HepG2 (cell line): ENCODE measurements at regions not wholly inside any gene's neighbourhood (a gene's known extent, or its start where the extent isn't known, plus 50 kb on each side); places are given as distances from the start of the nearest gene placed in this dataset.

Experiments
- ATAC-seq: fragments of 200-7000 bp; cut with Tn5 transposase; 3 replicates; pipeline ENCODE4 v1.9.1; 2020; ENCODE audit warnings: mild to moderate bottlenecking, moderate library complexity
- BruUV-seq: library from RNA; stranded (reverse); fragments of 400-500 nt; replicated peaks from 2 replicates; lab custom pipeline; 2021; lab: Mats Ljungman, UMichigan
- CTCF ChIA-PET: fragments of 300-600 bp; formaldehyde crosslinking; extraction: SDS; loops from one replicate; lab custom pipeline; 2021; ENCODE audit warnings: low total read pairs, inconsistent platforms, low intra/inter-chr PET ratio; lab: Yijun Ruan, JAX
- POLR2A ChIA-PET: fragments of 350-600 bp; sonication (Branson Sonifier 250); formaldehyde crosslinking; loops from one replicate; lab custom pipeline; 2020; ENCODE audit warnings: antibody characterized with exemption, inconsistent platforms; lab: Yijun Ruan, JAX
- DNase-seq: peaks from one replicate; pipeline ENCODE4 v3.0.0-alpha.2; 2015; ENCODE audit warnings: low spot score
- FAIRE-seq: peaks from 3 replicates; lab custom pipeline; 2011; peaks lifted over from hg19 to GRCh38; lab: Jason Lieb, UNC
- H2AFZ ChIP-seq: one replicate; pipeline ENCODE4 v1.6.1; 2011; ENCODE audit warnings: low read length, inconsistent platforms
- H3K27ac ChIP-seq: fragments of 300-600 bp; 3 replicates; pipeline ENCODE4 v1.8.0; 2011; ENCODE audit warnings: mixed run types, mild to moderate bottlenecking, mixed read lengths, low read length, inconsistent platforms; ENCODE audit not compliant: insufficient read depth; ENCODE audit errors: extremely low read length
- H3K27me3 ChIP-seq, 2 experiments: fragments of 200-600 bp in 1 of 2; 2 replicates in 1 of 2; 3 replicates in 1 of 2; pipeline versions ENCODE4 v1.6.0 to v1.8.0; 2011; ENCODE audit warnings: low read length in 2 of 2, mild to moderate bottlenecking in 2 of 2, moderate library complexity in 2 of 2, inconsistent platforms in 1 of 2; ENCODE audit not compliant: insufficient read depth in 2 of 2, control insufficient read depth in 1 of 2
- H3K36me3 ChIP-seq, 2 experiments: fragments of 200-600 bp in 1 of 2; replicated peaks in 1 of 2; 2 replicates in 1 of 2; 3 replicates in 1 of 2; pipeline versions ENCODE4 v1.5.1 to v1.8.0; 2011; ENCODE audit warnings: low read length in 2 of 2, inconsistent platforms in 1 of 2; ENCODE audit not compliant: insufficient read depth in 2 of 2, control insufficient read depth in 1 of 2
- H3K4me1 ChIP-seq: 2 replicates; pipeline ENCODE4 v1.5.1; 2012; ENCODE audit warnings: low read length, inconsistent platforms; ENCODE audit not compliant: insufficient read depth
- H3K4me2 ChIP-seq: 2 replicates; pipeline ENCODE4 v1.6.0; 2011; ENCODE audit warnings: low read depth, low read length, inconsistent platforms
- H3K4me3 ChIP-seq, 3 experiments: fragments of 200-600 bp in 1 of 3; sonication (generic), shearing (Covaris generic) in 1 of 3; replicated peaks in 1 of 3; 2 replicates each; pipeline ENCODE4 v1.5.1; 2011 to 2016; ENCODE audit warnings: low read length in 3 of 3, inconsistent platforms in 2 of 3, low read depth in 2 of 3, mild to moderate bottlenecking in 2 of 3, control low read depth in 1 of 3, mixed read lengths in 1 of 3; ENCODE audit not compliant: insufficient read depth in 1 of 3
- H3K79me2 ChIP-seq: one replicate; pipeline ENCODE4 v1.6.1; 2011; ENCODE audit warnings: low read length, inconsistent platforms; ENCODE audit not compliant: insufficient read depth
- H3K9ac ChIP-seq: 2 replicates; pipeline ENCODE4 v1.6.0; 2011; ENCODE audit warnings: mild to moderate bottlenecking, low read depth, low read length, inconsistent platforms; ENCODE audit not compliant: insufficient read depth
- H3K9me3 ChIP-seq: 2 replicates; pipeline ENCODE4 v1.5.1; 2012; ENCODE audit warnings: mild to moderate bottlenecking, low read length
- H4K20me1 ChIP-seq: 2 replicates; pipeline ENCODE4 v1.6.0; 2011; ENCODE audit warnings: inconsistent platforms, mild to moderate bottlenecking, low read length, moderate library complexity; ENCODE audit not compliant: insufficient read depth
- ATF7 ChIP-seq, 2 experiments: fragments of 450-650 bp in 1 of 2; sonication (generic) in 1 of 2; formaldehyde crosslinking in 1 of 2; IDR thresholded peaks; 2 replicates each; pipeline versions ENCODE4 v1.4.0 to v1.6.1; 2016 to 2020; ENCODE audit warnings: antibody characterized with exemption in 1 of 2, mild to moderate bottlenecking in 1 of 2, missing genetic modification reagents in 1 of 2
- BRD4 ChIP-seq: sonication (generic); formaldehyde crosslinking; IDR thresholded peaks from 2 replicates; pipeline ENCODE4 v1.4.0; 2020; ENCODE audit warnings: missing genetic modification reagents
- HOMEZ ChIP-seq: IDR thresholded peaks from 2 replicates; pipeline ENCODE4 v1.6.1; 2016; ENCODE audit warnings: low read depth
- ISX ChIP-seq: sonication (generic); formaldehyde crosslinking; conservative IDR thresholded peaks from 2 replicates; pipeline ENCODE4 v1.5.0; 2020; ENCODE audit warnings: missing genetic modification reagents
- KLF12 ChIP-seq: sonication (generic); formaldehyde crosslinking; IDR thresholded peaks from 2 replicates; pipeline ENCODE4 v1.4.0; 2020; ENCODE audit warnings: missing genetic modification reagents, borderline replicate concordance
- MED1 ChIP-seq: sonication (generic); formaldehyde crosslinking; IDR thresholded peaks from 2 replicates; pipeline ENCODE4 v1.4.0; 2020; ENCODE audit warnings: missing genetic modification reagents
- RAD21 ChIP-seq: fragments of 450-650 bp; formaldehyde crosslinking; IDR thresholded peaks from 2 replicates; pipeline ENCODE4 v1.5.0; 2020; ENCODE audit warnings: mild to moderate bottlenecking
- RCOR2 ChIP-seq: IDR thresholded peaks from 2 replicates; pipeline ENCODE4 v1.6.1; 2016; ENCODE audit warnings: missing biosample characterization, missing genetic modification reagents
- TCF7 ChIP-seq: sonication (generic); IDR thresholded peaks from 2 replicates; pipeline ENCODE4 v1.6.1; 2016; ENCODE audit warnings: antibody characterized with exemption, low read depth
- TFAP4 ChIP-seq: sonication (generic); IDR thresholded peaks from 2 replicates; pipeline ENCODE4 v1.6.1; 2016; ENCODE audit warnings: low read depth, borderline replicate concordance
- ZNF775 ChIP-seq: sonication (generic); formaldehyde crosslinking; IDR thresholded peaks from 2 replicates; pipeline ENCODE4 v1.4.0; 2020; ENCODE audit warnings: missing genetic modification reagents, mild to moderate bottlenecking, moderate library complexity, borderline replicate concordance
- ZNF780A ChIP-seq: sonication (generic); formaldehyde crosslinking; IDR thresholded peaks from 2 replicates; pipeline ENCODE4 v1.8.0; 2022; ENCODE audit warnings: mild to moderate bottlenecking, missing genetic modification reagents, moderate library complexity
- in situ Hi-C: cut with HindIII; loops from 2 replicates; pipeline ENCODE4 v1.10.0; 2017; ENCODE audit warnings: low pct_unique_long_range_greater_than_20kb; ENCODE audit not compliant: extremely low pct_ligation_motif_present
- intact Hi-C: fragments of 100-400 bp; cut with micrococcal nuclease; formaldehyde crosslinking; loops from one replicate; pipeline ENCODE4 v1.10.0; 2022; ENCODE audit not compliant: unreplicated experiment

GRCh38 chr10:28879246-28879645 is 201.9 kb downstream of the BAMBI start:
- H3K36me3 ChIP-seq, result no peaks in the 10 kb centered on the region
- H3K4me2 ChIP-seq, result no peak overlapping the region
- H3K9me3 ChIP-seq, result no peaks in the 10 kb centered on the region
- ATAC-seq, result no peak
- POLR2A ChIA-PET, result no interaction called here
- TF ChIP-seq ZNF780A (CRISPR knock-in tag), result no peak
- no peak for TF ChIP-seq ATF7 (IDR thresholded peaks at IDR 0.05)
- TF ChIP-seq ATF7 (CRISPR knock-in tag; IDR thresholded peaks at IDR 0.05), result no peak
- TF ChIP-seq MED1, result no peak
- no peak for TF ChIP-seq TCF7
- TF ChIP-seq HOMEZ (CRISPR knock-in tag), result no peak
- no peak for TF ChIP-seq RAD21 (CRISPR knock-in tag)
- no peak for TF ChIP-seq TFAP4
- TF ChIP-seq RCOR2 (CRISPR knock-in tag), result no peak
- no peak for TF ChIP-seq ZNF775 (CRISPR knock-in tag)
- TF ChIP-seq ISX, result no peak
- TF ChIP-seq BRD4 (CRISPR knock-in tag), result no peak
- no peak for TF ChIP-seq KLF12 (CRISPR knock-in tag)
- H3K79me2 ChIP-seq, result no peaks in the 10 kb centered on the region
- CTCF ChIA-PET, result no interaction called here
- H3K9ac ChIP-seq, result no peak overlapping the region
- no peaks in the 10 kb centered on the region for H4K20me1 ChIP-seq
- intact Hi-C loops, result loop anchor here (5.0 to 10.0 kb wide), 2 partner anchors 56 to 113 kb away; no protein-coding TSS in a partner anchor
- H3K27ac ChIP-seq, result no peak overlapping the region
- no peak for FAIRE-seq
- BruUV-seq, result no TSS peak
- no peak overlapping the region for H2AFZ ChIP-seq
- H3K4me3 ChIP-seq, result no peak overlapping the region
- DNase-seq, result no peak
- in situ Hi-C loops, result no loop called here
- H3K4me1 ChIP-seq, result peaks cover 67% of the 10 kb centered on the region
- H3K27me3 ChIP-seq, result peaks cover 0 to 14% of the 10 kb centered on the region in 2 experiments; a peak in 3 of 5 replicates
